A549 (cell line): ENCODE measurements at regions not wholly inside any gene's neighbourhood (a gene's known extent, or its start where the extent isn't known, plus 50 kb on each side); places are given as distances from the start of the nearest gene placed in this dataset.

Source experiments
- ATAC-seq, 2 experiments: fragments of 200-7000 bp in 1 of 2; fragments of >200 bp in 1 of 2; cut with Nextera tagmentation in 1 of 2; cut with Tn5 transposase in 1 of 2; 3 replicates each; pipeline versions ENCODE4 v1.8.0 to v1.9.1; 2018 to 2020; ENCODE audit warnings: mild to moderate bottlenecking in 1 of 2, moderate library complexity in 1 of 2
- CTCF ChIA-PET: fragments of 300-600 bp; sonication (Branson Sonifier 250); formaldehyde crosslinking; extraction: SDS; loops from one replicate; lab custom pipeline; 2021; ENCODE audit warnings: antibody characterized with exemption, inconsistent platforms; lab: Yijun Ruan, JAX
- POLR2A ChIA-PET: fragments of 350-600 bp; formaldehyde crosslinking; extraction: SDS; loops from one replicate; lab custom pipeline; 2021; ENCODE audit warnings: antibody characterized with exemption, inconsistent platforms; lab: Yijun Ruan, JAX
- DNase-seq, 2 experiments: peaks; one replicate each; pipeline versions ENCODE4 v3.0.0 to v3.0.0-alpha.2; 2011 to 2016; ENCODE audit warnings: low read depth in 1 of 2, low spot score in 1 of 2
- FAIRE-seq: peaks from 2 replicates; lab custom pipeline; 2011; peaks lifted over from hg19 to GRCh38; lab: Jason Lieb, UNC
- H3K27ac ChIP-seq, 2 experiments: fragments of >200 bp; sonication (Bioruptor Twin); formaldehyde crosslinking; 3 replicates each; pipeline ENCODE4 v1.5.1; 2016 to 2017
- H3K4me1 ChIP-seq: fragments of >200 bp; sonication (Bioruptor Twin); formaldehyde crosslinking; 3 replicates; pipeline ENCODE4 v1.6.1; 2016
- H3K4me2 ChIP-seq: fragments of >200 bp; sonication (Bioruptor Twin); formaldehyde crosslinking; 3 replicates; pipeline ENCODE4 v1.6.1; 2016
- H3K4me3 ChIP-seq: fragments of >200 bp; sonication (Bioruptor Twin); formaldehyde crosslinking; 3 replicates; pipeline ENCODE4 v1.5.1; 2016
- H3K9me3 ChIP-seq: fragments of >200 bp; sonication (Bioruptor Twin); formaldehyde crosslinking; 3 replicates; pipeline ENCODE4 v1.6.1; 2016
- CBX2 ChIP-seq: fragments of 200-600 bp; sonication (generic); IDR thresholded peaks from 2 replicates; pipeline ENCODE4 v1.6.1; 2016; ENCODE audit warnings: low read depth, mild to moderate bottlenecking, borderline replicate concordance
- CBX8 ChIP-seq: fragments of 200-600 bp; sonication (generic); IDR thresholded peaks from 2 replicates; pipeline ENCODE4 v1.6.1; 2016
- CEBPB ChIP-seq, 2 experiments: fragments of >200 bp in 1 of 2; sonication (Bioruptor Twin) in 1 of 2; formaldehyde crosslinking in 1 of 2; IDR thresholded peaks; 2 replicates each; pipeline ENCODE4 v1.6.1; 2012 to 2016
- E2F6 ChIP-seq: IDR thresholded peaks from 2 replicates; pipeline ENCODE4 v1.6.1; 2012; ENCODE audit warnings: low read depth, borderline replicate concordance
- EHMT2 ChIP-seq: fragments of 200-600 bp; sonication (generic); IDR thresholded peaks from 2 replicates; pipeline ENCODE4 v1.6.1; 2016; ENCODE audit warnings: antibody characterized with exemption, low read depth, mild to moderate bottlenecking, moderate library complexity
- FOSB ChIP-seq: fragments of 250-450 bp; sonication (Bioruptor Pico); IDR thresholded peaks from 2 replicates; pipeline ENCODE4 v1.5.0; 2020; ENCODE audit warnings: mild to moderate bottlenecking, moderate library complexity
- FOSL2 ChIP-seq, 2 experiments: fragments of 450-650 bp in 1 of 2; fragments of >200 bp in 1 of 2; sonication (Bioruptor Twin) in 1 of 2; formaldehyde crosslinking; IDR thresholded peaks; 2 replicates each; pipeline versions ENCODE4 v1.5.0 to v1.6.1; 2016 to 2020; ENCODE audit warnings: mild to moderate bottlenecking in 1 of 2, moderate library complexity in 1 of 2
- GATA3 ChIP-seq: IDR thresholded peaks from 2 replicates; pipeline ENCODE4 v1.6.1; 2012; ENCODE audit warnings: borderline replicate concordance
- HMGXB4 ChIP-seq: fragments of 250-450 bp; sonication (Bioruptor Pico); IDR thresholded peaks from 2 replicates; pipeline ENCODE4 v1.5.0; 2021; ENCODE audit warnings: mild to moderate bottlenecking, moderate library complexity, borderline replicate concordance
- HOXB5 ChIP-seq: fragments of 250-450 bp; sonication (Bioruptor Pico); IDR thresholded peaks from 2 replicates; pipeline ENCODE4 v1.5.0; 2020; ENCODE audit warnings: mild to moderate bottlenecking, moderate library complexity
- JUNB ChIP-seq: fragments of >200 bp; sonication (Bioruptor Twin); formaldehyde crosslinking; IDR thresholded peaks from 2 replicates; pipeline ENCODE4 v1.6.1; 2016
- MAX ChIP-seq: IDR thresholded peaks from 2 replicates; pipeline ENCODE4 v1.6.1; 2012
- PBX3 ChIP-seq: IDR thresholded peaks from 2 replicates; pipeline ENCODE4 v1.6.1; 2012
- PHF8 ChIP-seq: fragments of 200-600 bp; sonication (generic); IDR thresholded peaks from 2 replicates; pipeline ENCODE4 v1.6.1; 2016; ENCODE audit warnings: low read depth, mild to moderate bottlenecking, antibody characterized with exemption, moderate library complexity, borderline replicate concordance
- POLR2A ChIP-seq: IDR thresholded peaks from 2 replicates; pipeline ENCODE4 v1.6.1; 2012; ENCODE audit warnings: mild to moderate bottlenecking, low read length
- POLR2AphosphoS2 ChIP-seq: conservative IDR thresholded peaks from 2 replicates; pipeline ENCODE4 v1.6.1; 2012; ENCODE audit warnings: low read length, improper control_type of control experiment, inconsistent platforms
- RARB ChIP-seq: fragments of 250-450 bp; sonication (Bioruptor Pico); IDR thresholded peaks from 2 replicates; pipeline ENCODE4 v1.8.0; 2021; ENCODE audit warnings: mild to moderate bottlenecking, moderate library complexity
- SMC3 ChIP-seq: fragments of >200 bp; sonication (Bioruptor Twin); formaldehyde crosslinking; IDR thresholded peaks from 3 replicates; pipeline ENCODE4 v1.6.1; 2018; ENCODE audit warnings: inconsistent platforms
- TP53 ChIP-seq: fragments of 250-450 bp; sonication (Bioruptor Pico); IDR thresholded peaks from 2 replicates; pipeline ENCODE4 v1.5.0; 2021; ENCODE audit warnings: mild to moderate bottlenecking, moderate library complexity
- ZFP36 ChIP-seq: fragments of 450-650 bp; IDR thresholded peaks from 2 replicates; pipeline ENCODE4 v1.6.1; 2014; ENCODE audit warnings: borderline replicate concordance; ENCODE audit not compliant: partially characterized antibody
- ZSCAN20 ChIP-seq: fragments of 250-450 bp; sonication (Bioruptor Pico); IDR thresholded peaks from 2 replicates; pipeline ENCODE4 v1.8.0; 2022; ENCODE audit warnings: mild to moderate bottlenecking, moderate library complexity
- WGBS: methylation state at CpG from one replicate; pipeline ENCODE4 v1.1.6; 2017; ENCODE audit errors: missing lambda C conversion rate; 5-methylcytosine and 5-hydroxymethylcytosine counted together

- no peak for TF ChIP-seq PHF8
- no peak for TF ChIP-seq E2F6
These were observed 107.5 kb upstream of the NR2F2 start (continued) for GRCh38 chr15:96222981-96223380.

GRCh38 chr15:96223939-96224338 is 106.6 kb upstream of the NR2F2 start:
- ATAC-seq (no peak), DNase-seq (no peak), FAIRE-seq (no peak)
- Histone ChIP-seq H3K4me1 (0 out of 3 replicates have a peak, but pooled peaks cover 6% of the 10 kb centered on the region), H3K4me3 (no peak overlapping the region), H3K27ac (no peak overlapping the region), H3K9me3 (no peaks in the 10 kb centered on the region), H3K4me2 (no peak overlapping the region)
- TF ChIP-seq E2F6 (no peak), PBX3 (no peak), POLR2A (no peak), SMC3 (no peak), CBX2 (no peak), ZSCAN20 (CRISPR knock-in tag) (no peak)
- WGBS = 91% methylated on average over 2 of the region's 2 CpGs
- ChIA-PET CTCF (interaction anchor here (1.2 to 1.9 kb wide), 2 partner anchors 58 to 103 kb away, joined by 3 to 4 read pairs; no protein-coding TSS in a partner anchor), POLR2A (no interaction called here)

GRCh38 chr15:96225642-96226259 is 104.7 kb upstream of the NR2F2 start:
- Histone ChIP-seq H3K9me3 (no peaks in the 10 kb centered on the region), H3K4me3 (no peak overlapping the region), H3K4me2 (no peak overlapping the region), H3K27ac (no peak overlapping the region), H3K4me1 (peaks cover 14% of the 10 kb centered on the region; the same call in 2 of the 3 replicates)
- POLR2A ChIA-PET = no interaction called here
- no peak for ATAC-seq
- FAIRE-seq = peak; percentile 51
- CTCF ChIA-PET = no interaction called here
- no peak for DNase-seq
- TF ChIP-seq TP53 (CRISPR knock-in tag) = no peak
- no peak for TF ChIP-seq EHMT2
- no peak for TF ChIP-seq FOSB (CRISPR knock-in tag)
- no peak for TF ChIP-seq CBX8
- TF ChIP-seq HMGXB4 (CRISPR knock-in tag) = no peak
- no peak for TF ChIP-seq CBX2
- TF ChIP-seq JUNB = no peak
- no peak for TF ChIP-seq CEBPB (IDR thresholded peaks at IDR 0.05)
- no peak for TF ChIP-seq HOXB5 (CRISPR knock-in tag)
- WGBS = 39% methylated on average over 5 of the region's 5 CpGs

- FAIRE-seq (peak; percentile 86), ATAC-seq (peak; percentile 81 to 85), DNase-seq (peak; percentile 50 to 70)
- CTCF ChIA-PET = interaction anchor here (0.7 kb wide), 1 partner anchor 717 kb away, joined by 3 read pairs; no protein-coding TSS in a partner anchor
- H3K4me3 ChIP-seq = no peak overlapping the region
- TF ChIP-seq ZFP36 (peak; percentile 24), GATA3 (peak; percentile 89), MAX (peak; percentile 9; the same call in 1 of the 2 replicates), JUNB (peak; percentile 37), POLR2AphosphoS2 (no peak), CEBPB (IDR thresholded peaks at IDR 0.05) (0 out of 4 replicates have a peak, but pooled peaks of 1 of the 2 experiments have one; percentile 38), RARB (CRISPR knock-in tag) (no peak), FOSL2 (IDR thresholded peaks at IDR 0.05) (peak; percentile 52), FOSL2 (CRISPR knock-in tag; IDR thresholded peaks at IDR 0.05) (peak; percentile 46), PBX3 (no peak)
- H3K4me2 ChIP-seq = peak overlapping the region; percentile 32
- 2% methylated on average over 3 of the region's 3 CpGs for WGBS
- H3K27ac ChIP-seq = no peak overlapping the region
- H3K4me1 ChIP-seq = peaks cover 21% of the 10 kb centered on the region
- POLR2A ChIA-PET = no interaction called here
- H3K9me3 ChIP-seq = no peaks in the 10 kb centered on the region
These were observed 99.8 kb upstream of the NR2F2 start for GRCh38 chr15:96230526-96231181.
